ENCODE measurements at regions not wholly inside any gene's neighbourhood (a gene's known extent, or its start where the extent isn't known, plus 50 kb on each side); places are given as distances from the start of the nearest gene placed in this dataset.

DNA sequence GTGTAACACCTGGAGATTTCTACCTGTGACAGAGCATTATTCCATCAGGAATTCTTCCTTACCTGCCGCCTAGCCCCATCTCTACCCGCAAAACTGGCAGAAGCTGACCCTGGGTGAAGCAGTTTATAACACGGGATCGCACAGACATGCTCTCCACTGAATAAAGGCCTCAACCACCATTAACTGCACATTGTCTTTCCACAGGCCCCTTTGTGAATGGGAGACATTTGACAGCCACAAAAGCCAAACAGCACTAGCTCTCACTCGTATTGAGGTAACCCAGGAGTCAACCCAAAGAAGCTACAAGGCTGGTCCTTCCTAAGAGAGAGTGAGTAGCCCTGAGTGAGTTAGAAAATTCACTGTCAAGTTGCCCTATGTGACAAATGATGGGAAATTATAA is 135.6 kb downstream of the RCN1 start:
- Histone ChIP-seq H3K27me3 (replicated peaks in 1 of 7) (no peaks in the 10 kb centered on the region), H3K36me3 (no peaks in the 10 kb centered on the region), H3K27ac (no peak overlapping the region), H3K4me1 (no peaks in the 10 kb centered on the region), H3K9me3 (no peaks in the 10 kb centered on the region), H3K4me3 (no peak overlapping the region)
- DNase-seq, result no peak
- TF ChIP-seq, protein P1, sequence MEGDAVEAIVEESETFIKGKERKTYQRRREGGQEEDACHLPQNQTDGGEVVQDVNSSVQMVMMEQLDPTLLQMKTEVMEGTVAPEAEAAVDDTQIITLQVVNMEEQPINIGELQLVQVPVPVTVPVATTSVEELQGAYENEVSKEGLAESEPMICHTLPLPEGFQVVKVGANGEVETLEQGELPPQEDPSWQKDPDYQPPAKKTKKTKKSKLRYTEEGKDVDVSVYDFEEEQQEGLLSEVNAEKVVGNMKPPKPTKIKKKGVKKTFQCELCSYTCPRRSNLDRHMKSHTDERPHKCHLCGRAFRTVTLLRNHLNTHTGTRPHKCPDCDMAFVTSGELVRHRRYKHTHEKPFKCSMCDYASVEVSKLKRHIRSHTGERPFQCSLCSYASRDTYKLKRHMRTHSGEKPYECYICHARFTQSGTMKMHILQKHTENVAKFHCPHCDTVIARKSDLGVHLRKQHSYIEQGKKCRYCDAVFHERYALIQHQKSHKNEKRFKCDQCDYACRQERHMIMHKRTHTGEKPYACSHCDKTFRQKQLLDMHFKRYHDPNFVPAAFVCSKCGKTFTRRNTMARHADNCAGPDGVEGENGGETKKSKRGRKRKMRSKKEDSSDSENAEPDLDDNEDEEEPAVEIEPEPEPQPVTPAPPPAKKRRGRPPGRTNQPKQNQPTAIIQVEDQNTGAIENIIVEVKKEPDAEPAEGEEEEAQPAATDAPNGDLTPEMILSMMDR (IDR thresholded peaks at IDR 0.05 in 8 of 11, conservative IDR thresholded peaks at IDR 0.05 in 3 of 11), result no peak
- no peak for TF ChIP-seq POLR2AphosphoS5 (IDR thresholded peaks at IDR 0.05)
- no peak for TF ChIP-seq POLR2A (IDR thresholded peaks at IDR 0.05)
- intact Hi-C loops (cut with DNase I; ENCODE audit: low total_unique reads), result no loop called here
- WGBS, 5 donors, result 81 to 94% (median 83%) methylated on average over 5 of the region's 5 CpGs

DNA sequence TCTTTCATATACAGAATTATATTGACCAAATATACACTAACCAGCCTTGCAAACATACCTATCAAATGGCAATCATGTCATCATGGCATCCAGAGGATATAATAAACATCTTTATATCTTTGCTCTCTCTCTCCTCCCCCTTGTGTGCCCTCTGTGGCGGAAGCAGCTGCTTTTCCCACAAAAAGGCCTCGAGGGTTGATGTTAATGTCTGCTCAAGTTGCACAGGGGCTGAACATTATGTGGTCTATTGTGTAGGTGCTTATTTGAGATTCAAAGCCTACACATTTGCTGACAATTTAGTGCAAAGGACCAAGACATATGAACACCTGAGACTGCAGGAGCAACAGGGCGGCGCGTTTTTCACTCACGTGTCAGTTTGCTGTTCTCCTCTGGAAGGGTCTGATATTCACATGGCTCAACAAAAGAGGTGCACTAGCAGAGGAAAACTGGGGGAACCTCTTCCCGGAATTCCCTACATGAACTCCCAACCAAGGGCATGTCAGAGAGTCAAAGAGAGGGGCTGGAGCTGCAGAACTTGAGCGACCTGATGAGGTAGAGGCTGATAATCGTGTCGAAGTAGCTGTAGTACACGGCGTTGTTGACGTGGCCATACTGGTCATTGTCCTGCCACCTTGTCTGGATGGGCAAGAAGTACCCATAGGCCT is 138.8 kb downstream of the RCN1 start:
- no peak overlapping the region for H3K4me3 ChIP-seq
- no peak for TF ChIP-seq POLR2AphosphoS5 (IDR thresholded peaks at IDR 0.05)
- TF ChIP-seq, protein P1 (IDR thresholded peaks at IDR 0.05 in 8 of 11, conservative IDR thresholded peaks at IDR 0.05 in 3 of 11), result no peak
- no peak for TF ChIP-seq POLR2A (IDR thresholded peaks at IDR 0.05)
- no peaks in the 10 kb centered on the region for H3K4me1 ChIP-seq
- no peaks in the 10 kb centered on the region for H3K27me3 ChIP-seq (replicated peaks in 1 of 7)
- intact Hi-C loops (cut with DNase I; ENCODE audit: low total_unique reads), result no loop called here
- no peaks in the 10 kb centered on the region for H3K9me3 ChIP-seq
- WGBS, 5 donors, result 88 to 93% (median 90%) methylated on average over 13 of the region's 13 CpGs
- no peak for DNase-seq
- no peaks in the 10 kb centered on the region for H3K36me3 ChIP-seq
- H3K27ac ChIP-seq, result no peak overlapping the region

DNA sequence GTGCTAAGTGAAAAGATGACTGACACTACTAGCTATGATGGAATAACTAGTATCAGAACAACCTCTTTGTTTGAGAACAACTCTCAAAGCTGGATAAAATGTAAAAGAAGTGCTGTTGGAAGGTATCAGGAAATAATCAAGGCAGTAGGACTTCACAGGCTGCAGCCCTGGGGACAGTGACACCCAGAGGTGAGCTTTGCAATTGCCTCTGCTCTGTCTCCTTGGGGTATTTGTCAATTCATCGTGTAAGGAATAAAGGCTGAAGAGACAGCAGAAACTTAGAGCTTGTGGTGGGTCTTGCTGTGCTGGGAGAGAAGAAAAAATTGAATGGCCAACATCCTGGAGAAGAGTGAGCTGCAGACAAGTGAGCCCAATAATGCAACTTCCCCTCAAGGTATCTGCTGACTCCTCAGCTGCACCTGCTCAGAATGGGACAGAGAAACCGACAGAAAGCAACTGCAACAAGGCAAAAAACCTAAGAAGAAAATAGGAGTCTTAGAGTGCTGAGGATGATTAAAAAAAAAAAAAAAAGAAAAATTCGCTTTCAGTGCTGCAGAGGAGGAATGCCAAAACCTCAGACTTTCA is 141.1 kb downstream of the RCN1 start:
- no peaks in the 10 kb centered on the region for H3K4me1 ChIP-seq
- DNase-seq, result no peak
- TF ChIP-seq POLR2AphosphoS5 (IDR thresholded peaks at IDR 0.05) (no peak), POLR2A (IDR thresholded peaks at IDR 0.05) (no peak)
- TF ChIP-seq, protein P1 (IDR thresholded peaks at IDR 0.05 in 8 of 11, conservative IDR thresholded peaks at IDR 0.05 in 3 of 11), result peak in 2 of 11 experiments; percentile 13 to 23
- peaks cover 0 to 3% (median 0%) of the 10 kb centered on the region in 7 donors for H3K27me3 ChIP-seq (replicated peaks in 1 of 7)
- H3K9me3 ChIP-seq, result no peaks in the 10 kb centered on the region
- H3K36me3 ChIP-seq, result no peaks in the 10 kb centered on the region
- no peak overlapping the region for H3K4me3 ChIP-seq
- no peak overlapping the region for H3K27ac ChIP-seq
- WGBS, 5 donors, result 45 to 61% (median 51%) methylated on average over 3 of the region's 3 CpGs
- intact Hi-C loops (cut with DNase I; ENCODE audit: low total_unique reads), result no loop called here

DNA sequence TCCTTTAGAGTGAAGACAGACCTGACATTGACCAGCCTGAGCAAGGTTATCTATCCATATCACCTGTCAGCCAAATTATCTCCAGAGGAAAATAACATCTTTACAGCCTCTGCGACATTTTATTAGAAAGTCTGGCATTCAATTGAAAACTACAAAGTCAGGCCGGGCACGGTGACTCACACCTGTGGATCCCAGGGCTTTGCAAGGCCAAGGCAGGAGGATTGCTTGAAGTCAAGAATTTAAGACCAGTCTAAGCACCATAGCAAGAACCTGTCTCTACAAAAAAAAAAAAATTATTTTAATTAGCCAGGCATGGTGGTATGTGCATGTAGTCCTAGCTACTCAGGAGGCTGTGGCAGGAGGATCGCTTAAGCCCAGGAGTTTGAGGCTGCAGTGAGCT is 141.6 kb downstream of the RCN1 start:
- intact Hi-C loops (cut with DNase I; ENCODE audit: low total_unique reads), result no loop called here
- no peak overlapping the region for H3K27ac ChIP-seq
- no peaks in the 10 kb centered on the region for H3K36me3 ChIP-seq
- 90 to 97% (median 95%) methylated on average over 4 of the region's 4 CpGs for WGBS, 5 donors
- H3K4me3 ChIP-seq, result no peak overlapping the region
- H3K4me1 ChIP-seq, result no peaks in the 10 kb centered on the region
- no peaks in the 10 kb centered on the region for H3K9me3 ChIP-seq
- TF ChIP-seq, protein P1 (IDR thresholded peaks at IDR 0.05 in 8 of 11, conservative IDR thresholded peaks at IDR 0.05 in 3 of 11), result no peak
- no peak for TF ChIP-seq POLR2AphosphoS5 (IDR thresholded peaks at IDR 0.05)
- TF ChIP-seq POLR2A (IDR thresholded peaks at IDR 0.05), result no peak
- no peak for DNase-seq
- peaks cover 0 to 3% (median 0%) of the 10 kb centered on the region in 7 donors for H3K27me3 ChIP-seq (replicated peaks in 1 of 7)

Measured in spleen (tissue), 11 donors.